ENCODE measurements at regions not wholly inside any gene's neighbourhood (a gene's known extent, or its start where the extent isn't known, plus 50 kb on each side); places are given as distances from the start of the nearest gene placed in this dataset.

- no peak for DNase-seq (ENCODE audit: low read depth)
These were observed 237.0 kb downstream of the MIAT start for GRCh38 chr22:26894362-26894761.

DNA sequence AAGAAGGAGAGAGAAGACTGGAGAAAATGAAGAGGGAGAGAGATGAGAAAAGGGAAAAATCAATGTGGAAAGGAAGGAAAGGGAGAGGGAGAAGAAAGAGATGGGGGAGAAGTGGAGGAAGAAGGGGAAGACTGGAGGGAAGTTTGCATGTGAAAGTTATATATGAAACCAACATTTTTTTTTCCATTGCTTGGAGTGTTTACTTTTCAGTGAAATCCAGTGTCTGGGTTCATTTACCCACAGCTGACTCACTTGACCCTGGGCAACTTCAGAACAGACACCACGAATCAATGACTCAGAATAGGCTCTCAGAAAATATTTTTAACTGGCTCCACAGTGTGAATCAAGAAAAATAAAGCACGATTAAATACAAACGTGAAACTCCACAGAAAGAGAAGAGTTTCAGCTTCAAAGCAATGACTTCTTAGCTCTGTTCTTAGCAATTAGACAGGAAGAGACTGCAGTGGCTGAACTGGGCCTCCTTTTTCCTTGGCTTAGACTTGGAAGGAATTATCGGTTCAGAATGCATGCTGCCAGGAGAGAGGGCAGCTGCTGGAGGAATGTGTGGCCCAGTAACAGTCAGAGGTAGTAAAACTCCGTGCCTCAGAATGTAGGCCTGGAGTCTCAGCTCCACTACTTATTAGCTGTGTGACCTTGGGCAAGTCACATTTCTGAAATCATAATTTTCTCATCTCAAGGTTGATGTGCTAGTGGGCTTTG, 237.5 kb downstream of the MIAT start:
- DNase-seq (ENCODE audit: low read depth), result no peak

- DNase-seq (ENCODE audit: low read depth), result no peak
These were observed 240.0 kb downstream of the MIAT start for GRCh38 chr22:26897384-26897783.

DNA sequence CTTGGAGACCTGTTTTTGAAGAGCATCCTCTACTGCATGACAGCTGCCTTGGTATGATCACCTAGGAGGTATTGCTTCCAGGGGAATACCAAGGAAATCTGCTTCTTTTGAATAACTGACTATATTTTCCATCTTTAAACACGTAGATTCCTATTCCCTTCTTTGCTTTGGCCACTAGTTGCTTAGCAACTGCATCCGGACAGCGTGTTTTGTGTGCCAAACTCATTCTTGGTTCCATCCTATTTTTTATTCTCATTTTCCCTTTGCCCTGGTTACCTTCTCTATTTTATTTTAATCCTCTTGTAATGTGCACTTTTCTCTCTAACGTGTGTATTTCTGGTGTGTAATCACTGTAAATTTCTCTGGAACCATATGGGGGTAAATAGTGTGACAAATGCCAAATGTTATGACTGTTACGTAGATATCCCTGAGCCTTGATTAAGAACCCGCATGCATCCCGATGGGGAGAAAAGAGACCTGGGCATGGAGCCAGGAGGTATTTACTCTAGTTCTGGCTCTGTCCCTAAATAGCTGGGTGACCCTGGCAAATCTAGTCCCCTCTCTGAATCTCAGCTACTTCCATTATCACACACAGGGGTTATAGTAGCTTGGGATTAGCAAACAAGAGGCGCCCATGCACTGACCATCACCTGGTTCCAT, 241.7 kb downstream of the MIAT start:
- no peak for DNase-seq (ENCODE audit: low read depth)

DNA sequence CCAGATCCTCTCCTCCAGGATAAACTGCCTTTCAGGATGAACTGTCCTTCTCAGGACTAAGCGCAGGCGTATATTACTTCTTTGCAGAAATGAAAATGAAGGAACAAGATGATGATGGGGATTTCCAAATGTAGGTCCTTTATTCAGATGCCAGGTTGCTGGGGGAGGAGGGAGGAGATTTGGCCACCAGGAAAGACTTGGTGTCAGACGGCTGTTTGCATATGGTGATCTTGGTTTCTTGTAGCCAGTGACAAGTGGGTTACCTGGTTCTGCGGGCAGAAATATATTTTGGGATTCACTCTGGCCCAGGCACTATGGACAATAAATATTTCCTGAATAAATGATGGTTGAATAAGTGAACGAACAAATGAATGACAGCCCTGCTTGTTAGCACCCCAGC, 243.4 kb downstream of the MIAT start:
- no peak for DNase-seq (ENCODE audit: low read depth)

GRCh38 chr22:26901198-26901816, 243.9 kb downstream of the MIAT start:
- no peak for DNase-seq (ENCODE audit: low read depth)

DNA sequence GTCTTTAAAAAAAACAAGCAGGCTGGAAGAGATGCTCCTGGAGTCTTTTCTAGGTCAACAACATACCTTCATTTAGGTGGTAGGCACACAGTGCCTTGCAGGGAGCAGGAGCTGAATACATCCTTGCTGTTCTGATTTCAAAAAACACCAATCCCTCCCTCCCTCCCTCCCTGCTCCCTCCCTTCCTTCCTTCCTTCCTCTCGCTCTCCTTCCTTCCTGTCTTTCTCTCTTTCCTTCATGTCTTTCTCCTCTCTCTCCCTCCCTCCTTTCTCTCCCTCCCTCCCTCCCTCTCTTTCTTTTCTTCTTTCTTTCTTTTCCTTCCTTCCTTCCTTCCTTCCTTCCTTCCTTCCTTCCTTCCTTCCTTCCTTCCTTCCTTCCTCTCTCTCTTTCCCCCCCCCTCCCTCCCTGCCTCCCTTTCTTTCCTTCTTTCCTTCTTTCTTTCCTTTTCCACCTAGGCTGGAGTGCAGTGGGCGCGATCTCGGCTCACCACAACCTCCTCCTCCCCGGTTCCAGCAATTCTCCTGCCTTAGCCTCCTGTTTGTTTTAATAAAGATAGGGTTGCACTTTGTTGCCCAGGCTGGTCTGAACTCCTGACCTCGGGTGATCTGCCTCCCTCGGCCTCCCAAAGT, 245.1 kb downstream of the MIAT start:
- DNase-seq (ENCODE audit: low read depth), result no peak

DNA sequence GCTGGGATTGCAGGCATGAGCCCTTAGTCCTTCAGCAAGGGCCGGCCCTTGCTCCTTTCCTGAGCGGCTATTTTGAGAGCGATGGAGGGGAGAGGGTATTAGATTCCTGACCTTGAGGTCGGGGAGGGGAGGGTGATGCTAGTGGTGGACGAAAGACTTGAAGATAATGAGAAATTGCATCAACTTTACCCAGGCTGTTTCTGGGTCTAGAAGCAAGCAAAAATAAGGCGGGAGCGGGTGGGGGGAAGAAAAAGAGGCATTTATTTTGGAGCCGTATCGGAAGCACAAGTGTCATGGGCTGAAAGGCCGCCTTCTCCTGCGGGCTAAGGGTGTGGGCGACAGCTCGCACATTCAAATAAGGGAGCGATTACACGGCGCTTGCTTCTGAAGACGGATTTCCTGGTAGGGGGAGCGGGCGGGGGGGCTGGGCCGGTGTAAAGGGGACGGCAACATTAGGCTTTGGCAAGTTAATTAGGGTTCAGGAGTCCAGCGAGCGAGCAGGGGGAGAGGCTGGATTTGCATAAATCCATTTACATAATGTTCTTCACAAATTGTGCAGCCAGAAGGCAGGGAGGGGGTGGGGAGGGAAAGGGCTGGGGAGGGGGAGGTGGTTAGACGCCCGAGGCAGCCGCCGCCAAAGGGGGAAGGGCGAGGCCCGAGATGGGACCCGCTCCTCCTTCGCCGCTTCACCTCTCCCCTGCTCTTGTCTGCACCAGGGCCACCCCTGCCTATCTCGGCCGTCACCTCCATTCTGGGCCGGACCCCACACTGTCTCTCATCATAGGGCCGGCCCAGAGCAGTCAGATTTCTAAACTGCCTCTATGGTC, 245.9 kb downstream of the MIAT start:
- DNase-seq (ENCODE audit: low read depth), result no peak

- DNase-seq (ENCODE audit: low read depth), result no peak
These were observed 247.1 kb downstream of the MIAT start for GRCh38 chr22:26904483-26904882.

GRCh38 chr22:26905076-26905475, 247.7 kb downstream of the MIAT start:
- no peak for DNase-seq (ENCODE audit: low read depth)

GRCh38 chr22:26905640-26906039, 248.3 kb downstream of the MIAT start:
- no peak for DNase-seq (ENCODE audit: low read depth)

DNA sequence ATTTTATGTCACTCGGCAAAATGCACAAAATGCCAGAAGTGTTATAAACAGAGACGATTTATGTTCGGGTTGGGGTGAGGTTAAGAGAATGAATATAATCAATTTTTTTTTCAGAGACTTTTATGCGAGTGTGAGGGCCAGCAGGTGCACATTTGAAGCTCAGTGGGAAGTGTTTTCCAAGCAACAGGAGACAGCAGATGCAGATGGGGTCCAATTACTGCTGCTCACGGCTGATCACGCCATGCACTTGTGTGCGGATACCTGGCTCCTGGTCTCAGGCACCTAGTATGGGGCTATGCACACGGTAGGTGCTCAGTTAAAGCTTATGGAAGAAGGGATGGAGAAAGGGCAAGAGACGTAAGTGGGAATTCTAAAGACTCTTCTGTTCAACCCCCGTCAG, 249.1 kb downstream of the MIAT start:
- DNase-seq (ENCODE audit: low read depth), result no peak

GRCh38 chr22:26907366-26907765, 250.0 kb downstream of the MIAT start:
- no peak for DNase-seq (ENCODE audit: low read depth)

GRCh38 chr22:26910845-26911244, 253.5 kb downstream of the MIAT start:
- DNase-seq (ENCODE audit: low read depth), result no peak

GRCh38 chr22:26912655-26913345, 255.4 kb downstream of the MIAT start:
- DNase-seq (ENCODE audit: low read depth), result no peak

GRCh38 chr22:26914519-26915185, 257.3 kb downstream of the MIAT start:
- DNase-seq (ENCODE audit: low read depth), result no peak

DNA sequence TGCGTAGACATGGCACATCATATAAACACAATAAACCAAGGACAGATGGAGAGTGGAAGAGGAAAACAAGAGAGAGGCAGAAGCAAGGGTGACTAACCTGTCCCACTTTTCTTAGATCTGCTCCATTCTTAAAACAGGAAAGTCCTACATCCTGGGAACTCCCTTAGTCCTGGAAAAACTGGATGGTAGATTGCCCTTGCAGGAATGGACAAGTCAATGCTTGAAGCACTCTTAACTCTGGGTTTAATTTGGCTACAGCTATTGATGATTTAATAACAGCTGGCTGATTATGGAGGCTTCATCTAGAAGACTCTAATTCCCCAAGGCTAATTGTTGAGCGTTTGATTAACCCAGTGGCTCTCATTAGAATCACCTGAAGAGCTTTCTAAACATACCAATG, 258.8 kb downstream of the MIAT start:
- no peak for DNase-seq (ENCODE audit: low read depth)

DNA sequence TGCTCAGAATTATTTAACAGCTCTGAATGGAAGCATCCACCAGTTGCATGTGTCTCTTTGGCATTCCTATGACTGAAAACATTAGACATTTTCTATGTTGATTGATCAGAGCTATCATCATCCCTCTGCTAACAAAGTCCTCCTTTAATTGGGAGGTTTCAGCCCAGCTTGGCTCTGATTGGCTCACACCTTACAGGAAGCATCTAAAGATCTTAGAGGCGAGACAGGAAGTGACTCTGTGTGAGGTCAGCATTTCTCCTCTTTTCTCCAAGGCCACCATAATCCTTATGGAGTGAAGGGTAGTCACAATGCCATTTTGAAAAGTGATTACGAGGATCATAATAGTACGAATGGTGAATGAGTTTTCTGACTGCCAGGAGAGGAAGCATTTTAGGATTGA, 260.8 kb downstream of the MIAT start:
- no peak for DNase-seq (ENCODE audit: low read depth)

GRCh38 chr22:26921726-26922125, 264.3 kb downstream of the MIAT start:
- DNase-seq (ENCODE audit: low read depth), result no peak

DNA sequence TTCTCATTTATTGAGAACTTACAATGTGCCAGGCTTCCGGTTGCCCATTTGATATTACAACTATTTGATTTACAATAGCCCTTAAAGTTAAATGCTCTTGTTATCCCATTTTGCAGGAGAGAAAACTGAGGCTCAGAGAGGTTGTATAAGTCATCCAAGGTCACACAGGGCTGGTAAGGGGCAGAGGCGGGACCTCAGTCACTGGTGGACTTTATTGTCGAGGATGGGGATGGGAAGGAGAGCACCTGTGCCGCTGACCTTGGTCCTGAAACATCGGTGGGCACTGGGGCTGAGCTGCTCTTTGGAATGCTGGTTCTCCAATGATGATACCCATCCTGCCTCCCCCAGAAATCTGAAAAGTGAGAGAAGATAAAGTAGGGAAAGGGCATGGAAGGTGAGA, 265.4 kb downstream of the MIAT start:
- no peak for DNase-seq (ENCODE audit: low read depth)

- no peak for DNase-seq (ENCODE audit: low read depth)
These were observed 266.1 kb downstream of the MIAT start for GRCh38 chr22:26923531-26923930.

All from activated gamma-delta T cell treated with anti-CD3 and anti-CD28 coated beads, Interleukin-2, amount 50 U/mL, for 16 hours (primary cell).